Suprapubic skin (tissue), 4 donors: ENCODE measurements at regions not wholly inside any gene's neighbourhood (a gene's known extent, or its start where the extent isn't known, plus 50 kb on each side); places are given as distances from the start of the nearest gene placed in this dataset.

Source experiments
- DNase-seq, 2 donors: peaks; one replicate each; pipeline ENCODE4 v3.0.0-alpha.2; 2019; ENCODE audit warnings: low spot score in 2 of 2
- H3K27ac ChIP-seq: fragments of 200-600 bp; sonication (generic); one replicate; pipeline ENCODE4 v1.5.1; 2019
- H3K27me3 ChIP-seq: fragments of 200-600 bp; sonication (generic); one replicate; pipeline ENCODE4 v1.5.1; 2019
- H3K36me3 ChIP-seq: fragments of 200-600 bp; sonication (generic); one replicate; pipeline ENCODE4 v1.5.1; 2019
- H3K4me1 ChIP-seq: fragments of 200-600 bp; sonication (generic); one replicate; pipeline ENCODE4 v1.5.1; 2019
- H3K4me3 ChIP-seq: fragments of 200-600 bp; sonication (generic); one replicate; pipeline ENCODE4 v1.5.1; 2019; ENCODE audit warnings: mild to moderate bottlenecking
- H3K9me3 ChIP-seq: fragments of 200-600 bp; sonication (generic); one replicate; pipeline ENCODE4 v1.5.1; 2019
- CTCF ChIP-seq, 2 donors: fragments of 200-600 bp in 1 of 2; fragments of 450-650 bp in 1 of 2; sonication (generic) in 1 of 2; IDR thresholded peaks; one replicate each; pipeline ENCODE4 v1.5.1; 2016 to 2019; ENCODE audit warnings: antibody characterized with exemption in 2 of 2, mild to moderate bottlenecking in 1 of 2, moderate library complexity in 1 of 2
- EP300 ChIP-seq: sonication (generic); formaldehyde crosslinking; IDR thresholded peaks from one replicate; pipeline ENCODE4 v1.6.1; 2017; ENCODE audit warnings: antibody characterized with exemption
- POLR2A ChIP-seq, 2 donors: fragments of 450-650 bp; IDR thresholded peaks; one replicate each; pipeline ENCODE4 v1.6.1; 2017; ENCODE audit warnings: antibody characterized with exemption in 2 of 2, mild to moderate bottlenecking in 2 of 2, moderate library complexity in 2 of 2
- POLR2AphosphoS5 ChIP-seq, 3 donors: sonication (generic); formaldehyde crosslinking; IDR thresholded peaks; one replicate each; pipeline ENCODE4 v1.6.1; 2017; ENCODE audit warnings: antibody characterized with exemption in 3 of 3
- WGBS: methylation state at CpG from one replicate; pipeline ENCODE4 v1.1.5; 2018; 5-methylcytosine and 5-hydroxymethylcytosine counted together

- TF ChIP-seq CTCF (IDR thresholded peaks at IDR 0.05) (no peak), POLR2AphosphoS5 (IDR thresholded peaks at IDR 0.05) (no peak), POLR2A (IDR thresholded peaks at IDR 0.05) (no peak)
- no peak for DNase-seq
- Histone ChIP-seq H3K27me3 (no peaks in the 10 kb centered on the region), H3K36me3 (no peaks in the 10 kb centered on the region), H3K4me3 (no peak overlapping the region), H3K4me1 (peaks cover 5% of the 10 kb centered on the region), H3K27ac (no peak overlapping the region), H3K9me3 (no peaks in the 10 kb centered on the region)
- 48% methylated on average over 5 of the region's 5 CpGs for WGBS
Measured at GRCh38 chr2:120904830-120905234, 169.2 kb downstream of the GLI2 start.

- Histone ChIP-seq H3K4me1 (peaks cover 5% of the 10 kb centered on the region), H3K27me3 (no peaks in the 10 kb centered on the region), H3K27ac (no peak overlapping the region), H3K9me3 (no peaks in the 10 kb centered on the region), H3K4me3 (no peak overlapping the region), H3K36me3 (no peaks in the 10 kb centered on the region)
- DNase-seq = no peak
- 75% methylated on average over 5 of the region's 5 CpGs for WGBS
- TF ChIP-seq POLR2AphosphoS5 (IDR thresholded peaks at IDR 0.05) (no peak), CTCF (IDR thresholded peaks at IDR 0.05) (no peak), EP300 (no peak), POLR2A (IDR thresholded peaks at IDR 0.05) (no peak)
Measured at GRCh38 chr2:120905298-120905697, 169.6 kb downstream of the GLI2 start.

- Histone ChIP-seq H3K4me3 (no peak overlapping the region), H3K36me3 (no peaks in the 10 kb centered on the region), H3K4me1 (peaks cover 9% of the 10 kb centered on the region), H3K9me3 (no peaks in the 10 kb centered on the region), H3K27me3 (no peaks in the 10 kb centered on the region), H3K27ac (no peak overlapping the region)
- WGBS = 89% methylated on average over 7 of the region's 19 CpGs
- DNase-seq = no peak
- TF ChIP-seq POLR2A (IDR thresholded peaks at IDR 0.05) = no peak
- TF ChIP-seq POLR2AphosphoS5 (IDR thresholded peaks at IDR 0.05) = no peak
- no peak for TF ChIP-seq CTCF (IDR thresholded peaks at IDR 0.05)
- no peak for TF ChIP-seq EP300
Measured at GRCh38 chr2:120905824-120906571, 170.3 kb downstream of the GLI2 start.

GRCh38 chr2:120906914-120907313 is 171.2 kb downstream of the GLI2 start:
- no peak for DNase-seq
- H3K27me3 ChIP-seq = no peaks in the 10 kb centered on the region
- WGBS = 94% methylated on average over 6 of the region's 6 CpGs
- H3K4me3 ChIP-seq = no peak overlapping the region
- H3K27ac ChIP-seq = no peak overlapping the region
- TF ChIP-seq POLR2AphosphoS5 (IDR thresholded peaks at IDR 0.05) = no peak
- no peak for TF ChIP-seq POLR2A (IDR thresholded peaks at IDR 0.05)
- TF ChIP-seq CTCF (IDR thresholded peaks at IDR 0.05) = no peak
- no peaks in the 10 kb centered on the region for H3K36me3 ChIP-seq
- no peaks in the 10 kb centered on the region for H3K9me3 ChIP-seq
- H3K4me1 ChIP-seq = peaks cover 18% of the 10 kb centered on the region

- no peaks in the 10 kb centered on the region for H3K27me3 ChIP-seq
- no peaks in the 10 kb centered on the region for H3K9me3 ChIP-seq
- peaks cover 27% of the 10 kb centered on the region for H3K4me1 ChIP-seq
- TF ChIP-seq EP300 = no peak
- TF ChIP-seq CTCF (IDR thresholded peaks at IDR 0.05) = no peak
- TF ChIP-seq POLR2A (IDR thresholded peaks at IDR 0.05) = no peak
- TF ChIP-seq POLR2AphosphoS5 (IDR thresholded peaks at IDR 0.05) = no peak
- H3K4me3 ChIP-seq = no peak overlapping the region
- 82% methylated on average over 2 of the region's 4 CpGs for WGBS
- no peak for DNase-seq
- no peaks in the 10 kb centered on the region for H3K36me3 ChIP-seq
- H3K27ac ChIP-seq = no peak overlapping the region
Measured at GRCh38 chr2:120907822-120908221, 172.2 kb downstream of the GLI2 start.
